SK-N-SH (cell line): ENCODE measurements at regions not wholly inside any gene's neighbourhood (a gene's known extent, or its start where the extent isn't known, plus 50 kb on each side); places are given as distances from the start of the nearest gene placed in this dataset.

Experiments used
- CTCF ChIA-PET: fragments of 300-600, 350-600 bp; formaldehyde crosslinking; extraction: SDS; loops from one replicate; lab custom pipeline; 2021; lab: Yijun Ruan, JAX
- POLR2A ChIA-PET: fragments of 350-600 bp; sonication (Branson Sonifier 250); formaldehyde crosslinking; extraction: SDS; loops from one replicate; lab custom pipeline; 2020; ENCODE audit warnings: antibody characterized with exemption, inconsistent platforms; lab: Yijun Ruan, JAX
- DNase-seq: peaks from one replicate; pipeline ENCODE4 v3.0.0; 2012
- H2AFZ ChIP-seq: fragments of 200-600 bp; sonication (generic); 2 replicates; pipeline ENCODE4 v1.8.1; 2016; ENCODE audit warnings: antibody characterized with exemption, mild to moderate bottlenecking, low read depth
- H3F3A ChIP-seq: fragments of 200-600 bp; sonication (generic); replicated peaks from 2 replicates; pipeline ENCODE3; 2016; ENCODE audit warnings: antibody characterized with exemption, mild to moderate bottlenecking; ENCODE audit not compliant: insufficient read depth
- H3K27ac ChIP-seq, 2 experiments: fragments of 200-500 bp in 1 of 2; fragments of 200-600 bp in 1 of 2; sonication (Bioruptor generic) in 1 of 2; sonication (generic), shearing (Covaris generic) in 1 of 2; 2 replicates each; pipeline versions ENCODE4 v1.5.1 to v1.6.1; 2014 to 2016; ENCODE audit warnings: low read depth in 2 of 2, inconsistent platforms in 1 of 2, low read length in 1 of 2, mild to moderate bottlenecking in 1 of 2, mixed read lengths in 1 of 2
- H3K27me3 ChIP-seq: fragments of 200-600 bp; sonication (generic), shearing (Covaris generic); 2 replicates; pipeline ENCODE4 v1.6.1; 2016; ENCODE audit warnings: mixed run types; ENCODE audit not compliant: insufficient read depth
- H3K36me3 ChIP-seq, 2 experiments: fragments of 200-500 bp in 1 of 2; fragments of 200-600 bp in 1 of 2; sonication (Bioruptor generic) in 1 of 2; sonication (generic) in 1 of 2; replicated peaks in 1 of 2; 2 replicates each; pipeline versions ENCODE3 to v1.5.1; 2014 to 2016; ENCODE audit warnings: low read length in 1 of 2, mild to moderate bottlenecking in 1 of 2; ENCODE audit not compliant: insufficient read depth in 2 of 2, control insufficient read depth in 1 of 2
- H3K4me1 ChIP-seq, 2 experiments: fragments of 200-500 bp in 1 of 2; fragments of 200-600 bp in 1 of 2; sonication (Bioruptor generic) in 1 of 2; sonication (generic), shearing (Covaris generic) in 1 of 2; 2 replicates each; pipeline versions ENCODE4 v1.5.1 to v1.6.1; 2014 to 2016; ENCODE audit warnings: low read depth in 1 of 2, low read length in 1 of 2, mixed run types in 1 of 2; ENCODE audit not compliant: insufficient read depth in 2 of 2, control insufficient read depth in 1 of 2
- H3K4me2 ChIP-seq: fragments of 200-600 bp; sonication (generic), shearing (Covaris generic); 2 replicates; pipeline ENCODE4 v1.6.1; 2017; ENCODE audit warnings: mixed run types
- H3K4me3 ChIP-seq, 2 experiments: fragments of 200-500 bp in 1 of 2; fragments of 200-600 bp in 1 of 2; sonication (Bioruptor generic) in 1 of 2; sonication (generic), shearing (Covaris generic) in 1 of 2; 2 replicates each; pipeline versions ENCODE4 v1.5.1 to v1.8.1; 2014 to 2016; ENCODE audit warnings: low read depth in 2 of 2, inconsistent platforms in 1 of 2, low read length in 1 of 2, mild to moderate bottlenecking in 1 of 2, mixed read lengths in 1 of 2, moderate library complexity in 1 of 2
- H3K79me2 ChIP-seq: fragments of 200-600 bp; sonication (generic); 2 replicates; pipeline ENCODE4 v1.8.1; 2017; ENCODE audit warnings: mild to moderate bottlenecking; ENCODE audit not compliant: insufficient read depth
- H3K9ac ChIP-seq: fragments of 200-600 bp; sonication (generic); 2 replicates; pipeline ENCODE4 v1.6.1; 2017; ENCODE audit warnings: mixed run types
- H3K9me2 ChIP-seq: fragments of 200-600 bp; sonication (generic); 2 replicates; pipeline ENCODE4 v1.6.1; 2017; ENCODE audit warnings: mixed run types
- H3K9me3 ChIP-seq: fragments of 200-600 bp; sonication (generic); 2 replicates; pipeline ENCODE4 v1.6.1; 2017; ENCODE audit warnings: mixed run types, mild to moderate bottlenecking, moderate library complexity
- H4K20me1 ChIP-seq: fragments of 200-600 bp; sonication (generic); 2 replicates; pipeline ENCODE4 v1.6.1; 2017; ENCODE audit warnings: mild to moderate bottlenecking, mixed run types; ENCODE audit not compliant: insufficient read depth
- ELF1 ChIP-seq: IDR thresholded peaks from 2 replicates; pipeline ENCODE4 v1.4.0; 2012
- EP300 ChIP-seq, 2 experiments: IDR thresholded peaks; 2 replicates each; pipeline versions ENCODE4 v1.4.0 to v1.6.1; 2012; ENCODE audit warnings: borderline replicate concordance in 1 of 2, low read depth in 1 of 2, low read length in 1 of 2
- FOSL2 ChIP-seq: IDR thresholded peaks from 2 replicates; pipeline ENCODE4 v1.4.0; 2012; ENCODE audit warnings: low read depth, mild to moderate bottlenecking, moderate library complexity, borderline replicate concordance
- GABPA ChIP-seq: IDR thresholded peaks from 2 replicates; pipeline ENCODE4 v1.4.0; 2012; ENCODE audit warnings: low read depth, mild to moderate bottlenecking
- JUND ChIP-seq: IDR thresholded peaks from 2 replicates; pipeline ENCODE4 v1.4.0; 2012
- MEF2A ChIP-seq: IDR thresholded peaks from 2 replicates; pipeline ENCODE4 v1.4.0; 2012; ENCODE audit warnings: low read depth, borderline replicate concordance
- NFIC ChIP-seq: IDR thresholded peaks from 2 replicates; pipeline ENCODE4 v1.4.0; 2012; ENCODE audit warnings: borderline replicate concordance
- POLR2AphosphoS5 ChIP-seq: IDR thresholded peaks from 2 replicates; pipeline ENCODE4 v1.6.1; 2012; ENCODE audit warnings: low read depth, low read length
- RAD21 ChIP-seq: IDR thresholded peaks from 2 replicates; pipeline ENCODE4 v1.6.1; 2012; ENCODE audit warnings: mild to moderate bottlenecking, low read length
- RXRA ChIP-seq: IDR thresholded peaks from 2 replicates; pipeline ENCODE4 v1.4.0; 2012; ENCODE audit warnings: low read depth, mild to moderate bottlenecking, borderline replicate concordance
- SMC3 ChIP-seq: IDR thresholded peaks from 2 replicates; pipeline ENCODE4 v1.6.1; 2012; ENCODE audit warnings: low read depth, low read length, improper control_type of control experiment
- TCF12 ChIP-seq: IDR thresholded peaks from 2 replicates; pipeline ENCODE4 v1.4.0; 2012
- WGBS: methylation state at CpG from one replicate; pipeline ENCODE4 v1.1.6; 2017; ENCODE audit warnings: low lambda C conversion rate; 5-methylcytosine and 5-hydroxymethylcytosine counted together
- TF ChIP-seq, protein P1 (sequence below): fragments of 150-350 bp; IDR thresholded peaks from 2 replicates; pipeline ENCODE4 v1.6.1; 2017; ENCODE audit warnings: antibody characterized with exemption, low read length, low read depth, borderline replicate concordance
- TF ChIP-seq, protein P2 (sequence below): fragments of 150-350 bp; IDR thresholded peaks from 2 replicates; pipeline ENCODE4 v1.6.1; 2016; ENCODE audit warnings: mild to moderate bottlenecking, low read depth, low read length
- TF ChIP-seq, protein P3 (sequence below): fragments of 200-600 bp; sonication (generic); IDR thresholded peaks from 2 replicates; pipeline ENCODE4 v1.6.1; 2017; ENCODE audit warnings: antibody characterized with exemption, mild to moderate bottlenecking, moderate library complexity
- TF ChIP-seq, protein P4 (sequence below): IDR thresholded peaks from 2 replicates; pipeline ENCODE4 v1.4.0; 2012; ENCODE audit warnings: low read depth, borderline replicate concordance
- TF ChIP-seq, protein P5 (sequence below): IDR thresholded peaks from 2 replicates; pipeline ENCODE4 v1.4.0; 2012; ENCODE audit warnings: low read depth

DNA sequence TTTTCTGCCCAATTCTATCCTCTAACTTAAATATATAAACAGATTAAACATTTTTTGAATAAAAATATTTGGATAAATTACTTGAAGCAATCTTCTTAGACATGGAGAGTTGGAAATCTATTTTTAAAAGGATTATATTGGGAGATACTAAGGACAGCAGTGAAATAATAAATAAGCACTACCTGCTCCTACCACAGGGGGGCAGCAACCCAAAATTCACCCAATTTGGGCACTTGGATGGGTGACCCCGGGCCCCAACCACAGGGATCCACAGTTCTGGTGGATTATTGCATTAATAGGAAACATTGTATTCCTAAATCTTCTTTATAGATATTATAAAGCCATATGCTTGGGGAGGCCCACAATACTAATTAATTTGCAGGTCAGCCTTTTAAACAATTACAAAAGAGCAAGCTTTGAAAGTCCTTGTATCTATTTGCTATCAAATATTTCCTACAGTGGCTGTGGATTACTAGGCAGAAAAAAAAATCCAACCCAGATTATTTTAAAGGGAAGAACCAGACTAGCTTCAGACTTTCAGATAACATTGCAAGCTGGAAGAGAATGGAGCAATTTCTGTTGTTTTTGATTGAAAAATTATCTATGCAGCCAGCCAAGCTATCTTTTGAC, 66.4 kb upstream of the PDE10A start:
- no peak overlapping the region for H3K27ac ChIP-seq
- H4K20me1 ChIP-seq = no peaks in the 10 kb centered on the region
- no peaks in the 10 kb centered on the region for H3K36me3 ChIP-seq
- H3K9me3 ChIP-seq = no peaks in the 10 kb centered on the region
- H3F3A ChIP-seq = no peaks in the 10 kb centered on the region
- H2AFZ ChIP-seq = no peak overlapping the region
- no peak overlapping the region for H3K4me3 ChIP-seq
- no peak overlapping the region for H3K9ac ChIP-seq
- 7% methylated on average over 1 of the region's 1 CpG for WGBS
- H3K79me2 ChIP-seq = no peaks in the 10 kb centered on the region
- no peaks in the 10 kb centered on the region for H3K9me2 ChIP-seq
- TF ChIP-seq, protein P1, sequence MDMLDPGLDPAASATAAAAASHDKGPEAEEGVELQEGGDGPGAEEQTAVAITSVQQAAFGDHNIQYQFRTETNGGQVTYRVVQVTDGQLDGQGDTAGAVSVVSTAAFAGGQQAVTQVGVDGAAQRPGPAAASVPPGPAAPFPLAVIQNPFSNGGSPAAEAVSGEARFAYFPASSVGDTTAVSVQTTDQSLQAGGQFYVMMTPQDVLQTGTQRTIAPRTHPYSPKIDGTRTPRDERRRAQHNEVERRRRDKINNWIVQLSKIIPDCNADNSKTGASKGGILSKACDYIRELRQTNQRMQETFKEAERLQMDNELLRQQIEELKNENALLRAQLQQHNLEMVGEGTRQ = no peak
- TF ChIP-seq, protein P2, sequence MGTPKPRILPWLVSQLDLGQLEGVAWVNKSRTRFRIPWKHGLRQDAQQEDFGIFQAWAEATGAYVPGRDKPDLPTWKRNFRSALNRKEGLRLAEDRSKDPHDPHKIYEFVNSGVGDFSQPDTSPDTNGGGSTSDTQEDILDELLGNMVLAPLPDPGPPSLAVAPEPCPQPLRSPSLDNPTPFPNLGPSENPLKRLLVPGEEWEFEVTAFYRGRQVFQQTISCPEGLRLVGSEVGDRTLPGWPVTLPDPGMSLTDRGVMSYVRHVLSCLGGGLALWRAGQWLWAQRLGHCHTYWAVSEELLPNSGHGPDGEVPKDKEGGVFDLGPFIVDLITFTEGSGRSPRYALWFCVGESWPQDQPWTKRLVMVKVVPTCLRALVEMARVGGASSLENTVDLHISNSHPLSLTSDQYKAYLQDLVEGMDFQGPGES = no peak
- TF ChIP-seq RAD21 (peak; percentile 49), SMC3 (peak; percentile 39), NFIC (no peak)
- TF ChIP-seq, protein P3, sequence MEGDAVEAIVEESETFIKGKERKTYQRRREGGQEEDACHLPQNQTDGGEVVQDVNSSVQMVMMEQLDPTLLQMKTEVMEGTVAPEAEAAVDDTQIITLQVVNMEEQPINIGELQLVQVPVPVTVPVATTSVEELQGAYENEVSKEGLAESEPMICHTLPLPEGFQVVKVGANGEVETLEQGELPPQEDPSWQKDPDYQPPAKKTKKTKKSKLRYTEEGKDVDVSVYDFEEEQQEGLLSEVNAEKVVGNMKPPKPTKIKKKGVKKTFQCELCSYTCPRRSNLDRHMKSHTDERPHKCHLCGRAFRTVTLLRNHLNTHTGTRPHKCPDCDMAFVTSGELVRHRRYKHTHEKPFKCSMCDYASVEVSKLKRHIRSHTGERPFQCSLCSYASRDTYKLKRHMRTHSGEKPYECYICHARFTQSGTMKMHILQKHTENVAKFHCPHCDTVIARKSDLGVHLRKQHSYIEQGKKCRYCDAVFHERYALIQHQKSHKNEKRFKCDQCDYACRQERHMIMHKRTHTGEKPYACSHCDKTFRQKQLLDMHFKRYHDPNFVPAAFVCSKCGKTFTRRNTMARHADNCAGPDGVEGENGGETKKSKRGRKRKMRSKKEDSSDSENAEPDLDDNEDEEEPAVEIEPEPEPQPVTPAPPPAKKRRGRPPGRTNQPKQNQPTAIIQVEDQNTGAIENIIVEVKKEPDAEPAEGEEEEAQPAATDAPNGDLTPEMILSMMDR = peak; percentile 73
- H3K27me3 ChIP-seq = no peaks in the 10 kb centered on the region
- ChIA-PET CTCF (interaction anchor here (0.7 to 3.6 kb wide), 17 partner anchors 10 to 452 kb away, joined by 3 to 27 read pairs (median 4); no protein-coding TSS in a partner anchor), POLR2A (no interaction called here)
- no peak overlapping the region for H3K4me2 ChIP-seq
- peak; percentile 74 for DNase-seq
- no peaks in the 10 kb centered on the region for H3K4me1 ChIP-seq

DNA sequence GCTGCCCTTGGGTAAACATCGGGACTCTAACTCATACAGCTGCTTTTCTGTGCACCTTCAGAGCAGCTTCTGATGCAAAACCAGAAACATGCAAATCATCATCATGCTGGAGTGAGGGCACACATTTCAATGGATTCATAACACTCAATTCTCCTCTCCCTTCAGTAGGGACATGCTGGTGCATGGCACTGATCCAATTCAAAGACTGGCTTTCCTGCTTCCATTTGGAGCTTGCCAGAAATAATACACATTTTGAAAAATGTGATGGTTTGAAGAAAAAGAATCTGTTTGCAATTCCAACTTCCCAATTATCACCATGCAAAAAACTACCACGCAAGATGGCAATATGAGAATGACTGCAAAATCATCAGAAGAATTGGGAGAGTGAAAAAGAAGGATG, 65.2 kb upstream of the PDE10A start:
- TF ChIP-seq ELF1 = no peak
- no peak for TF ChIP-seq TCF12
- TF ChIP-seq EP300 (IDR thresholded peaks at IDR 0.05; ENCODE audit: borderline replicate concordance in 1 of 2, low read depth in 1 of 2, low read length in 1 of 2) = no peak
- TF ChIP-seq, protein P4, sequence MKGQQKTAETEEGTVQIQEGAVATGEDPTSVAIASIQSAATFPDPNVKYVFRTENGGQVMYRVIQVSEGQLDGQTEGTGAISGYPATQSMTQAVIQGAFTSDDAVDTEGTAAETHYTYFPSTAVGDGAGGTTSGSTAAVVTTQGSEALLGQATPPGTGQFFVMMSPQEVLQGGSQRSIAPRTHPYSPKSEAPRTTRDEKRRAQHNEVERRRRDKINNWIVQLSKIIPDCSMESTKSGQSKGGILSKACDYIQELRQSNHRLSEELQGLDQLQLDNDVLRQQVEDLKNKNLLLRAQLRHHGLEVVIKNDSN = no peak
- no peak for TF ChIP-seq GABPA
- TF ChIP-seq MEF2A = no peak
- no peak for TF ChIP-seq FOSL2
- no peak for TF ChIP-seq JUND
- no peak for TF ChIP-seq RXRA
- TF ChIP-seq POLR2AphosphoS5 = no peak
- TF ChIP-seq, protein P3 = no peak
- TF ChIP-seq, protein P5, sequence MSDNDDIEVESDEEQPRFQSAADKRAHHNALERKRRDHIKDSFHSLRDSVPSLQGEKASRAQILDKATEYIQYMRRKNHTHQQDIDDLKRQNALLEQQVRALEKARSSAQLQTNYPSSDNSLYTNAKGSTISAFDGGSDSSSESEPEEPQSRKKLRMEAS = no peak
- Histone ChIP-seq H4K20me1 (no peaks in the 10 kb centered on the region), H3K27ac (no peak overlapping the region), H3K4me3 (no peak overlapping the region), H3K4me2 (no peak overlapping the region), H3K79me2 (no peaks in the 10 kb centered on the region), H3K9me2 (no peaks in the 10 kb centered on the region), H3K9ac (no peak overlapping the region), H3K9me3 (no peaks in the 10 kb centered on the region), H3F3A (no peaks in the 10 kb centered on the region), H3K36me3 (no peaks in the 10 kb centered on the region), H3K4me1 (no peaks in the 10 kb centered on the region), H2AFZ (no peak overlapping the region), H3K27me3 (no peaks in the 10 kb centered on the region)
- DNase-seq = no peak
- POLR2A ChIA-PET = no interaction called here
- CTCF ChIA-PET = interaction anchor here (0.7 to 3.6 kb wide), 5 partner anchors 11 to 122 kb away, joined by 3 to 27 read pairs (median 5); no protein-coding TSS in a partner anchor
- 52% methylated on average over 2 of the region's 2 CpGs for WGBS
